GDM1 (cell line): ENCODE measurements at regions not wholly inside any gene's neighbourhood (a gene's known extent, or its start where the extent isn't known, plus 50 kb on each side); places are given as distances from the start of the nearest gene placed in this dataset.

Experiments
- DNase-seq: peaks from one replicate; lab custom pipeline; 2025; lab: John Stamatoyannopoulos, UW

- no peak for DNase-seq
These were observed 360.9 kb downstream of the GPAM start for GRCh38 chr10:111822661-111823060.

DNA sequence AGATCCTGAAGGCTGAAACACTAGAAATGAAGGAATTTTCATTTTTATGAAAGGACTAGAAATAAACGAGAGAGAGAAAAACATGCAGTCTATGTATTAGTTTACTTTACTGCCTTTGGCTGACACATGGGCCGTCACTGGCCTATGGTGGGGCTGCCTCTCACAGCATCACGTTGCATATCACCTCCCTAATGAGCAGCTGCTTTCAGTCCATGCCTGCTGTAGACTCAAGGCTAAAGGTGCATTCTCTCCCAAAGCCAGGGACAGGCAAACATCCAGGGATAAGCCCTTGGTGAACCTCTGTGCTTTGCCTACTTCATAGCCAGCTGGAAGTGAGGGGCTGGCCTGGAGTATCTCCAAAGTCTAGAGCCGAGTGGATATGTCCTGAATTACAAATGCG lies 359.4 kb downstream of the GPAM start:
- no peak for DNase-seq

DNA sequence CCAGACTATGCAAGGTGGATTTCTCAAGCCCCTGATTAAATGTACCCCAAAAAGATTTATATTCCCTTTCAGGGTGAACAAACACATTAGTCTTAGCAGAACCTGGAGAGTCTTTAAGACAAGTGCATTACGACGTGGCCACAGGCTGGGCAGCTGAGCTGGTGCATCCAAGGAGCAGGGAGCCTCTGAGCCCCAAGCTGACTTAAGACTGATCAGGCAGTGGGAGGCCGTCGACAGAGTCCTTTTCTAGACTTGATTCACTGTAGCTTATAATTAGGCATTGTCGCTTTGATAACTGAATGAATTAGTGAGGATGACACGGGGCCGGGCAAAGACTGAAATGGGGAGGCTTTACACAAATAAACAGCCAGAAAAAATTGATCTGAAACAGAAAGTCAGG lies 353.2 kb downstream of the GPAM start:
- DNase-seq: no peak

DNA sequence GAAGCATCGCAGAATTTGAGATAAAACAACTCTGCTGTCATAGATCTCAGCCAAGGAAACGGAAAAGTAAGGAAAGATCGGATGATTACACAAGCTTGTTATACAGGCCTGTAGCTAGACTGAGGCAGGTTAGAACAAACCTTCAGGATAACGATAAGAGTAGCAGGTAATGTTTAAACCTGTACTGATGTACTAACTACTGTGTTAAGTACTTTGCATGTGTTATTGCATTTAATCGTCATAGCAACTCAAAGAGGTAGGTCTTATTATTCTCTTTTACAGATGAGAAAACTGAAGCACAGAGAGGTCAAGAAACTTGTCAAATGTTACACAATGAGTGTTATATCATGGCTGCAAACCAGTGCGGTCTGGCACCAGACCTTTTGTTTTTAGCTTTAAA lies 352.5 kb downstream of the GPAM start:
- DNase-seq: no peak

DNA sequence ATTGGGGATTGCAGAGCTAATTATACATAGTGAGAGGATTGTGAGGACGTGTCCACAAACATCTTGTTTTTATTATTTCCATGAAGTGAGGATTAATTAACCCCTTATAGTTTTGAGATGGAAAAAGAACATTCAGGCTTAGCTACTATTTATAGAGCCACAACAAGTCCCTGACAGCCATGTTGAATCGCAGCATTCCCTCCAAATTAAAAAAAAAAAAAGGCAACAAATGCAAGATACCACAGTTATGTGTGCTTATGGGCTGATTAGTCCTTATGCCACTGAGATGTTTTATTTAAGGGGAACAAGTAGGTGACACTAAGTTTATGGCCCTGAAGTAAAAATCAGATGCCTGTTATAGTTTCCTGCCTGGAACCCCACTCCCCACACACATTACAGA lies 350.3 kb downstream of the GPAM start:
- DNase-seq: no peak

- no peak for DNase-seq
These were observed 348.0 kb downstream of the GPAM start for GRCh38 chr10:111835574-111835973.

- no peak for DNase-seq
These were observed 347.5 kb downstream of the GPAM start for GRCh38 chr10:111836064-111836463.

DNA sequence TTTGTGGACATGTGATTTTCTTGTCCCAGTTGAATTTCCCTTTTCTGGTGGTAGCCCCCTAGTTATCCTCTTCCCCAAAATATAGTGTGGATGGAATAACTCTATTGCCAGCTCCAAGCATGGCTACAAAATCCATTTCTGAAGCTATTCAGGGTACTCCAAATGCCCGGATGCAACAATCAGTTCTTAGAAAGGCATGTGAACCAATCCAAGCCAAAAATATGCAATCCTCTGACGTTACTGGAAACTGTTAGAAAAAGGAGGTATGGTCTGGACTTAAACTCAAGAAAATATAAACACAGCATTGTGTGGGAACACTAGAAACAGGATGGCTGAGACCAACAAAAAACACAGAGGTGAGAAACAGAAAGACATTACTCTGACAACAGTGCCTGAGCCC lies 347.0 kb downstream of the GPAM start:
- DNase-seq: no peak

- no peak for DNase-seq
These were observed 346.5 kb downstream of the GPAM start for GRCh38 chr10:111837086-111837485.

DNA sequence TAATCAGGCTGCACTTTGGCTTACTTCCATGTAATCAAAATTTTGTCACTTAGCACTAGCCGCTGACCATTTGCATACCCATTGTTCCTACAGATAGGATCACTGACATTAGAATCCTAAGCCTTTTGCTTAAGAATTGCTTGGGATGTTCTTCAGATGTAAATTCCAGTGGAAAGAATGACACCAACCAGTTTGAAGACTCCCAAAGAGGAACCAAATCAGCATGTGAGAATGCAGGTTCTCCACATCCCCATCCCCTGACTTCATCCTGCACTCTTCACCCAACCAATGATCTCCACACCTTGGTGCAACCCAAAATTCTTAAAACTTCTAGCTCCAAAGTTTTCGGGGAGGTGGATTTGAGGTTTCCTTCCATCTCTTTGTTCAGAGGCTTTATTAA lies 345.6 kb downstream of the GPAM start:
- DNase-seq: no peak

- no peak for DNase-seq
These were observed 343.0 kb downstream of the GPAM start for GRCh38 chr10:111840546-111840945.

DNA sequence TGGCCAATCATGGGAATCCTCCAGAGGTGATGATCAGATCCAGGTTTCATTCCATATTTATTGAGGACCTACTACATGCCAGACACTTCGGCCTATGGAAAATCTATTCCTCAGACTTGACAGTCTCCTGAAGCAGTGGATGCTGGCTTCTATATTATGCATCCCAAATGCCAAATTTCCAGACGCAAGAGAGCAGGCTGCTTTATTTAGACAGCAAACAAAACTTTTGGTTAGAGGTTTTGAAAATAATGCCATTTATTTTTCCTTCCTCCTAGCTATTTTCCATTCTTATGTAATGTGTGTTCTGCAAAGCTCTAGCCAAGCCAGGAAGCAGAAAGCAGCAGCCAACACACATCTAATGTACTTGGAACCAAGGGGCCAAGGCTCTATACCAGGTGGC lies 330.8 kb downstream of the GPAM start:
- no peak for DNase-seq

DNA sequence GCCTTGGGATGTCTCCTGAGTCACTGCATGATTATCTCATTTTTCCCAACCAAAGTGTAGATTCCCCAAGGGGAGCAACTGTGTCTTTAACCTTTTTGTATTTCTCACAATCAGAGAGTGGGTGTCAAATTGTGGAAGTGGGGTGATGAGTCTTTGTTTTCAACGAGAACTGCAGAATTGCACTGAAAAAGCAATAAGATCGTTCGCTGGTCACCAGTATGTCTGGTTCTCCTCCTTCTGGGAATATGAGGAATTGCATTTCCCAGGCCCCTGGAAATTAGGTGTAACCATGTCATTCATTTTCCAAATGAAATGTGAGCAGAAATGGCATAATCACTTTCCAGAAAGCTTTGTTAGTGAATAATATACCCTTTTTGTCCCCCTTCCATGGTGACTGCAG lies 326.9 kb downstream of the GPAM start:
- no peak for DNase-seq

- DNase-seq: no peak
These were observed 318.0 kb downstream of the GPAM start for GRCh38 chr10:111865550-111865949.

- DNase-seq: no peak
These were observed 312.1 kb downstream of the GPAM start for GRCh38 chr10:111871458-111871857.

- no peak for DNase-seq
These were observed 311.0 kb downstream of the GPAM start for GRCh38 chr10:111872591-111872990.

DNA sequence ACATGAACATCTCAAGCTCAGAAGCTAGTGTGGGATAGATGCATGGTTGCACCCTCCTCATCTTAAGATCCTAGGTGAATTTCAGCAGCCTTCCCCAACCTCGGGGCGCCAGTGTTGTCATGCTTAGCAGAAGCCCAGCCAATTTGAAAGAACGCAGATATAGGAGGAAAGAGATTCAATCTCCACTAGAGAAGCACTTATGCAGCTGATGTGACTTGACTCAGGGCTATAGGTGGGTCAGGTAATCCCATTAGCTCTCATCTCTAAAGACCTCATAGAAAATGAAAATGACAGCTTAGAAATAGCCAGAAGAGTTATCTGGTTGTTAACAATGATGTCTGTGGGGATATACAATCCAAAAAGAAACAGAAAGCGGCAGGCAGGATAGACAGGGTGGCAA lies 310.5 kb downstream of the GPAM start:
- no peak for DNase-seq

GRCh38 chr10:111873621-111874135 lies 309.9 kb downstream of the GPAM start:
- DNase-seq: no peak

DNA sequence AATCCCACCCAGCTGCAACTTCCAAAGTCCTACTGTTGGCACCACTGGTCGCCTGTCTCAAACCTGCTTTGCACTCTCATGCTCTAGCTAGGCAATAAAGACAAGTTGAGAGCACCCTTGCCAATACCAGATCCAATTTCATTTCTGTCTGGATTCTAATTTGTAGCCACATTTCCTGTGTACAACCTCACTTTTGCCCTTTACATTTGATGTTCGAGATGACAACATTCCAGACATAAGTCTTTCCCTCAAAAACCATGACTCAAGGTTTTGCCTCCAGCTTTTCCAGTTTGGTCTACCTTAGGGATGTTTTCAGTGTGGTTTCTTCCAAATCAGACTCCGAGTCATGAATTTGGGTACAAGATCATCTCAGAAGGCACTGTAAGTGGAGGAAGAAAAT lies 309.0 kb downstream of the GPAM start:
- no peak for DNase-seq

DNA sequence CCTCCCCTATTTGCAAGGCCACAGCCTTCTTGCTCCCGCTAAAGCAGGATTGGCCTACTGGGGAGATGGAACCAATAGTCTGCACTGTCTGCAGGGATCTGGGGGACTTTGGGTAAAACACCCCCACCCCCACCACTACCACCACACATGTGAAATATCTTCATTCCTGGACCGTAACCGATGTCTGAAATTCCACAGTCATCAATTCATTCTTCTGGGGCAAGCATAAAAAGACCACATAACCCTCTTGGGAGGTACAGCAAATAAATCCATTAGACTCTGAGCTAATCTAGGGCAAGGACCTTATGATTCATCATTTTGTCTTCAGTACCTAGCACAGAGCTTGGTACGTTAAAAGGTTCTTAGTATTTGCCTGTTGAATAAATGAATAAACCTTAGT lies 307.8 kb downstream of the GPAM start:
- no peak for DNase-seq

- DNase-seq: no peak
These were observed 306.3 kb downstream of the GPAM start for GRCh38 chr10:111877258-111877657.

- no peak for DNase-seq
These were observed 303.6 kb downstream of the GPAM start for GRCh38 chr10:111879969-111880368.

DNA sequence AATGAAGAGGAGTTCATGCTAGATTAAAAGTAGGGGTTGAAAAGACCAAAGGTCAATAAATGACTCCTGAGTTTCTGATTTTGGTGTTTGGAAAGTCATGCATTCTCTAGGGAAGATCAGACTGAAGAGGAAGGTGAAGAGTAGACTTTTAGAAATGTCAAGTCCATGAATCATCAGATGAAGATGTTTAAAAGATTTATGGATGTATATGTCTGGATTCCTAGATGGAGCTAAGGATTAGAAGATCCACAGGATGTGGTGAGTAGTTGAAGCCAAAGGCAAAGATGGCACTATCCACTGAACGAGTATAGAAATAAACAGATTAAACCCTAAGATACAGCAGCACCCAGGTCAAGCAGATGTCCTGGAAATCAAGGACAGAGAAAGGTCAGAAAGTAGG lies 298.5 kb downstream of the GPAM start:
- DNase-seq: no peak

- DNase-seq: no peak
These were observed 297.6 kb downstream of the GPAM start for GRCh38 chr10:111885919-111886318.

GRCh38 chr10:111887266-111887665 lies 296.3 kb downstream of the GPAM start:
- DNase-seq: no peak
